ENCODE measurements at regions not wholly inside any gene's neighbourhood (a gene's known extent, or its start where the extent isn't known, plus 50 kb on each side); places are given as distances from the start of the nearest gene placed in this dataset.

GRCh38 chr14:30417999-30418398, 141.0 kb upstream of the G2E3 start:
- no peak for TF ChIP-seq CTCF (IDR thresholded peaks at IDR 0.05)
- TF ChIP-seq POLR2A (IDR thresholded peaks at IDR 0.05) = no peak

All from esophagus squamous epithelium (tissue), 4 donors.